B cell (primary cell): ENCODE measurements at regions not wholly inside any gene's neighbourhood (a gene's known extent, or its start where the extent isn't known, plus 50 kb on each side); places are given as distances from the start of the nearest gene placed in this dataset.

Source experiments
- EZH2 ChIP-seq: IDR thresholded peaks from 2 replicates; pipeline ENCODE4 v1.6.1; 2012; ENCODE audit warnings: borderline replicate concordance, low read depth, mild to moderate bottlenecking, moderate library complexity, low read length; ENCODE audit not compliant: insufficient read depth, poor library complexity, severe bottlenecking
- TF ChIP-seq, protein P1 (sequence below): fragments of 200-600 bp; IDR thresholded peaks from one replicate; pipeline ENCODE4 v1.8.0; 2022; ENCODE audit warnings: antibody characterized with exemption, mild to moderate bottlenecking

DNA sequence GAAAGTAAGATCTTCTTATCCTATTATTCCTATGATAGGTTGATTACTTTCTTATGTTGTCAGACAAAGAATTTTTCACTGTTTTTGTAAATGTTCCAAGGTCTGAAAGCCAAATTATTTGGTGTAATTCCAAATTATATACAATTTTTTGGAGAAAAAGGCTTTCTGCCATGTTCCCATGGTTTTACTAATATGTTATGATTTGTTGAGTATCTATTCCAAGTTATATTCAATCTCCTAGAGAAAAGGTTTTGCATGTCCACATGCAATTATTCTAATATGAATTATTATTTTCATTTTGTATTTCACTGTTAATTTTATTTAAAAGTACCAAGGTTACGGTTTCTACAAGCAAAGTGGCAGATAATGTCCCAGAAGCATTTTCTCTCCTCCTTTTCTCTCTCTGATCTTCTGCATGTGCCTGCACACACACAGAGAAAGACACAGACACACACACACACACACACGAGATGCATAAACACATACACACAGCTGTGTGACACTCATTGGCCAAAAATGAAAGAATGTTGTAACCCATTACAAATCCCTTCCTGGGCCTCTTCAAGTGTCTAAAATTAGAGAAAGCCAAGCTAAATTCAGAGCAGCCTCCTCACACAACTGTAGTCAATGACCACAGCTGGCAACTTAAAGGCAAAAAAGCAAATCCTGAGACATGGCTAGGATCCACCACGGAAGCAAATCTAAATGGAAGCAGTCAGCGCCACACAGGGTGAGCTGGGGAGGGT, 621.0 kb downstream of the EFNB2 start:
- TF ChIP-seq, protein P1, sequence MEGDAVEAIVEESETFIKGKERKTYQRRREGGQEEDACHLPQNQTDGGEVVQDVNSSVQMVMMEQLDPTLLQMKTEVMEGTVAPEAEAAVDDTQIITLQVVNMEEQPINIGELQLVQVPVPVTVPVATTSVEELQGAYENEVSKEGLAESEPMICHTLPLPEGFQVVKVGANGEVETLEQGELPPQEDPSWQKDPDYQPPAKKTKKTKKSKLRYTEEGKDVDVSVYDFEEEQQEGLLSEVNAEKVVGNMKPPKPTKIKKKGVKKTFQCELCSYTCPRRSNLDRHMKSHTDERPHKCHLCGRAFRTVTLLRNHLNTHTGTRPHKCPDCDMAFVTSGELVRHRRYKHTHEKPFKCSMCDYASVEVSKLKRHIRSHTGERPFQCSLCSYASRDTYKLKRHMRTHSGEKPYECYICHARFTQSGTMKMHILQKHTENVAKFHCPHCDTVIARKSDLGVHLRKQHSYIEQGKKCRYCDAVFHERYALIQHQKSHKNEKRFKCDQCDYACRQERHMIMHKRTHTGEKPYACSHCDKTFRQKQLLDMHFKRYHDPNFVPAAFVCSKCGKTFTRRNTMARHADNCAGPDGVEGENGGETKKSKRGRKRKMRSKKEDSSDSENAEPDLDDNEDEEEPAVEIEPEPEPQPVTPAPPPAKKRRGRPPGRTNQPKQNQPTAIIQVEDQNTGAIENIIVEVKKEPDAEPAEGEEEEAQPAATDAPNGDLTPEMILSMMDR, result no peak
- TF ChIP-seq EZH2, result no peak
